Spleen (tissue), 11 donors: ENCODE measurements at regions not wholly inside any gene's neighbourhood (a gene's known extent, or its start where the extent isn't known, plus 50 kb on each side); places are given as distances from the start of the nearest gene placed in this dataset.

ENCODE experiments used
- DNase-seq: peaks from one replicate; pipeline ENCODE4 v3.0.0-alpha.2; 2020
- H3K27ac ChIP-seq, 8 donors: fragments of 200-600 bp; sonication (generic) in 7 of 8; 1 replicate in 4 of 8; 2 replicates in 4 of 8; pipeline versions ENCODE4 v1.5.0 to v1.8.0; 2016 to 2021; ENCODE audit warnings: inconsistent platforms in 4 of 8, mild to moderate bottlenecking in 4 of 8, moderate library complexity in 1 of 8
- H3K27me3 ChIP-seq, 7 donors: fragments of 200-600 bp; sonication (generic) in 6 of 7; replicated peaks in 1 of 7; 1 replicate in 4 of 7; 2 replicates in 3 of 7; pipeline versions ENCODE4 v1.5.0 to v1.8.0; 2016 to 2021; ENCODE audit warnings: inconsistent platforms in 3 of 7, mild to moderate bottlenecking in 1 of 7
- H3K36me3 ChIP-seq, 6 donors: fragments of 200-600 bp; sonication (generic) in 5 of 6; 1 replicate in 4 of 6; 2 replicates in 2 of 6; pipeline versions ENCODE4 v1.5.0 to v1.8.0; 2016 to 2021; ENCODE audit warnings: inconsistent platforms in 2 of 6
- H3K4me1 ChIP-seq, 6 donors: fragments of 200-600 bp; sonication (generic) in 5 of 6; 1 replicate in 3 of 6; 2 replicates in 3 of 6; pipeline versions ENCODE4 v1.5.0 to v1.8.0; 2016 to 2021; ENCODE audit warnings: inconsistent platforms in 3 of 6
- H3K4me3 ChIP-seq, 8 donors: fragments of 200-600 bp; sonication (generic) in 7 of 8; 1 replicate in 4 of 8; 2 replicates in 4 of 8; pipeline versions ENCODE4 v1.5.0 to v1.8.0; 2016 to 2021; ENCODE audit warnings: inconsistent platforms in 4 of 8, mild to moderate bottlenecking in 4 of 8, moderate library complexity in 2 of 8
- H3K9me3 ChIP-seq, 8 donors: fragments of 200-600 bp; sonication (generic) in 7 of 8; 1 replicate in 4 of 8; 2 replicates in 4 of 8; pipeline versions ENCODE4 v1.5.0 to v1.8.0; 2016 to 2021; ENCODE audit warnings: inconsistent platforms in 4 of 8
- POLR2A ChIP-seq, 3 donors: fragments of 450-650 bp; IDR thresholded peaks; one replicate each; pipeline ENCODE4 v1.5.1; 2017; ENCODE audit warnings: antibody characterized with exemption in 3 of 3, mild to moderate bottlenecking in 1 of 3
- POLR2AphosphoS5 ChIP-seq, 3 donors: sonication (generic); formaldehyde crosslinking; IDR thresholded peaks; one replicate each; pipeline ENCODE4 v1.5.1; 2017; ENCODE audit warnings: antibody characterized with exemption in 3 of 3
- WGBS, 5 donors: extraction: QIAGEN DNeasy Blood & Tissue Kit in 3 of 5; methylation state at CpG; one replicate each; pipeline versions ENCODE4 v1.1.5 to v1.1.7; 2013 to 2018; 5-methylcytosine and 5-hydroxymethylcytosine counted together
- intact Hi-C: fragments of 100-400 bp; cut with DNase I; formaldehyde crosslinking; loops from one replicate; pipeline ENCODE4 v1.15.0; 2023; ENCODE audit warnings: low total_unique reads
- TF ChIP-seq, protein P1 (sequence below), 11 experiments: fragments of 200-600 bp in 7 of 11; fragments of 450-650 bp in 4 of 11; sonication (generic) in 4 of 11; IDR thresholded peaks in 8 of 11; conservative IDR thresholded peaks in 3 of 11; 1 replicate in 7 of 11; 2 replicates in 4 of 11; pipeline versions ENCODE4 v1.4.0 to v1.8.0; 2016 to 2021; ENCODE audit warnings: antibody characterized with exemption in 11 of 11, inconsistent platforms in 4 of 11, mild to moderate bottlenecking in 1 of 11
- donor health status: healthy with polysubstance abuse.
- donor health status: DM: no; HTN: no; CAD: no; lungs with moderate emphysema.
- donor health status: DM: no; HTN: no; CAD: no.
- donor health status: Bipolar disorder and iron deficiency.
- donor health status: healthy.
- donor health status: DM: no; HTN: no; CAD: no.
- donor health status: DM: yes; HTN: yes; CAD: no.

DNA sequence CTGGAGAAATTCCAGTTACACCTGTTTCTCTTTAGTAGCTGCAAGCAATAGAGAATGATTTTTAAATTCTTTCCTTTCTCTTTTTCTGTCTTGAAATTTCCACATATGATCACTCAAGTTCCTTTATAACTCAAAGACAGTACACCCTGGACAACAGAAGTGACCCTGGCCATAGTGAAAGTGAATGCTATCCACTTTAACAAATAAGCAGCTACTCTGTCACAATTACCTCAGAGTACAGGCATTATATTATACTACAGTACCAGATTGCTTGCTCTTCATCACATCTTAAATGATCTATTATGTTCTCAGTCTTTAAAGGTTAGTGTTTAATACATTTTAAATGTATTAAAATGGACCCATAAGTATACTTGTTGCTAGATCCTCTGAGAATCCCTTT is 136.2 kb downstream of the KLF12 start:
- H3K27ac ChIP-seq, result no peak overlapping the region
- intact Hi-C loops, result no loop called here
- no peaks in the 10 kb centered on the region for H3K9me3 ChIP-seq
- no peak overlapping the region for H3K4me3 ChIP-seq
- TF ChIP-seq POLR2AphosphoS5 (IDR thresholded peaks at IDR 0.05) (no peak), POLR2A (IDR thresholded peaks at IDR 0.05) (no peak)
- TF ChIP-seq, protein P1, sequence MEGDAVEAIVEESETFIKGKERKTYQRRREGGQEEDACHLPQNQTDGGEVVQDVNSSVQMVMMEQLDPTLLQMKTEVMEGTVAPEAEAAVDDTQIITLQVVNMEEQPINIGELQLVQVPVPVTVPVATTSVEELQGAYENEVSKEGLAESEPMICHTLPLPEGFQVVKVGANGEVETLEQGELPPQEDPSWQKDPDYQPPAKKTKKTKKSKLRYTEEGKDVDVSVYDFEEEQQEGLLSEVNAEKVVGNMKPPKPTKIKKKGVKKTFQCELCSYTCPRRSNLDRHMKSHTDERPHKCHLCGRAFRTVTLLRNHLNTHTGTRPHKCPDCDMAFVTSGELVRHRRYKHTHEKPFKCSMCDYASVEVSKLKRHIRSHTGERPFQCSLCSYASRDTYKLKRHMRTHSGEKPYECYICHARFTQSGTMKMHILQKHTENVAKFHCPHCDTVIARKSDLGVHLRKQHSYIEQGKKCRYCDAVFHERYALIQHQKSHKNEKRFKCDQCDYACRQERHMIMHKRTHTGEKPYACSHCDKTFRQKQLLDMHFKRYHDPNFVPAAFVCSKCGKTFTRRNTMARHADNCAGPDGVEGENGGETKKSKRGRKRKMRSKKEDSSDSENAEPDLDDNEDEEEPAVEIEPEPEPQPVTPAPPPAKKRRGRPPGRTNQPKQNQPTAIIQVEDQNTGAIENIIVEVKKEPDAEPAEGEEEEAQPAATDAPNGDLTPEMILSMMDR (IDR thresholded peaks at IDR 0.05 in 8 of 11, conservative IDR thresholded peaks at IDR 0.05 in 3 of 11), result no peak
- peaks cover 0 to 10% (median 0%) of the 10 kb centered on the region in 6 donors for H3K36me3 ChIP-seq
- DNase-seq, result no peak
- peaks cover 0 to 19% (median 5%) of the 10 kb centered on the region in 6 donors for H3K4me1 ChIP-seq
- H3K27me3 ChIP-seq, result no peaks in the 10 kb centered on the region

DNA sequence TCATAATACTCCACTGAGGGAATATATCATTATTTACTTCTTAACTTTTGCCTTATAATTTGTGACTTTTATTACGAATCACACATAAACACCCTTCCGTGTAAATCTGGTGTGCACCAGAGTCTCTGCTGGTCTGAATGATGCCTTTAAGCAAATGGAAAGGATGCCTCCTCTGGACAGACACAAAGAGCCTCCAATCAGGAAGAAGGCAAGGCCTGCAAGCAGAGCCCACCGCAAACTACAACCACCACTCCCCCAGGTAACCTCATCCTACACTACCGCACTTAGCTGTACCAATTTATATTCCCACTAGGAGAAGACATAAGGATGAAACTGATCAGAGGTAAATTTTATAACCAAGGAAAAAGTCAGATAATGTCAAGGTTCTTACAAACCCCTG is 137.6 kb downstream of the KLF12 start:
- intact Hi-C loops, result no loop called here
- DNase-seq, result no peak
- Histone ChIP-seq H3K36me3 (peaks cover 0 to 20% (median 0%) of the 10 kb centered on the region in 6 donors), H3K4me3 (no peak overlapping the region), H3K27ac (no peak overlapping the region), H3K9me3 (no peaks in the 10 kb centered on the region), H3K27me3 (no peaks in the 10 kb centered on the region), H3K4me1 (peaks cover 0 to 28% (median 6%) of the 10 kb centered on the region in 6 donors)
- WGBS, 5 donors, result 95 to 99% (median 97%) methylated on average over 4 of the region's 4 CpGs
- TF ChIP-seq, protein P1 (IDR thresholded peaks at IDR 0.05 in 8 of 11, conservative IDR thresholded peaks at IDR 0.05 in 3 of 11), result no peak
- no peak for TF ChIP-seq POLR2A (IDR thresholded peaks at IDR 0.05)
- TF ChIP-seq POLR2AphosphoS5 (IDR thresholded peaks at IDR 0.05), result no peak

DNA sequence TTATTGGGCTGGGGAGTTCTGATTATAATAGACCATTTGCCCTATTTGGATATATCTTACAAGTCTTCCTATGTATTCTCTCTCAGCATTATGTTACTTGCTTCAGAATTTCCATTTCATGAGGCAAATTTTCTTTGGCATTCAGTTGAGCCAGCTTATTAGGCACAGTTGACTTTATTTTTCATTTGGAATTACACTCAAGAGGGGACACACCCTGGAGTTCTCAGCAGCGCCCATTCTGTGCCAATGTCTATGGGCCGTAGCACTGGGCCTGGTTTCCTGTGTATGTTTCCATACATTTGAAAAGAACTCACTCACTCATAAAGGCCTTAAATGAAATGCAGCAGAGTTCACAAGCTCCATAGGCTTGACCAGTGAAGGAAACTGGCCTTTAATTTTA is 138.5 kb downstream of the KLF12 start:
- no peaks in the 10 kb centered on the region for H3K27me3 ChIP-seq
- no peak overlapping the region for H3K4me3 ChIP-seq
- no peak for TF ChIP-seq POLR2A (IDR thresholded peaks at IDR 0.05)
- TF ChIP-seq, protein P1 (IDR thresholded peaks at IDR 0.05 in 8 of 11, conservative IDR thresholded peaks at IDR 0.05 in 3 of 11), result no peak
- no peak for TF ChIP-seq POLR2AphosphoS5 (IDR thresholded peaks at IDR 0.05)
- DNase-seq, result no peak
- no peaks in the 10 kb centered on the region for H3K9me3 ChIP-seq
- H3K4me1 ChIP-seq, result peaks cover 0 to 37% (median 9%) of the 10 kb centered on the region in 6 donors
- peaks cover 0 to 20% (median 0%) of the 10 kb centered on the region in 6 donors for H3K36me3 ChIP-seq
- WGBS, 5 donors, result 89 to 94% (median 91%) methylated on average over 2 of the region's 2 CpGs
- intact Hi-C loops, result no loop called here
- no peak overlapping the region for H3K27ac ChIP-seq

DNA sequence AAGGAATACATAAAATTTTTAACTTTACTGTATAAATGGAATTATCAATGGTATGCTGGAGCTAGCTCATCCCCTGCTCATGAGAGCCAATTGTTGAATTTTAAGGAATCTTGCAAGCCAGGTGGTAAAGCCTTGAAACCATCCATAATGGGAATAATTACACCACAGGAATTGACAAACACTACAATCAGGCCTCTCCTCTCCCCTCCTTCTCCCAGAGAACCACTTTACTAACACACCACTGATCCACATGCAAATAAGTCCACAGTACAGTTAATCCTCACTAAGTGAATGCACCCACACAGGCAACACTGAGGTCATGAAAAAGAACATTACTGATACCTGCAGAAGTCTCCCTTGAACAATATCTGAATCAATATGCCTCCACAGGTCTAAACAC is 140.5 kb downstream of the KLF12 start:
- Histone ChIP-seq H3K4me1 (peaks cover 0 to 49% (median 6%) of the 10 kb centered on the region in 6 donors), H3K9me3 (no peaks in the 10 kb centered on the region), H3K27me3 (no peaks in the 10 kb centered on the region), H3K4me3 (no peak overlapping the region), H3K36me3 (peaks cover 0 to 20% (median 0%) of the 10 kb centered on the region in 6 donors), H3K27ac (no peak overlapping the region)
- intact Hi-C loops, result no loop called here
- DNase-seq, result no peak
- TF ChIP-seq, protein P1 (IDR thresholded peaks at IDR 0.05 in 8 of 11, conservative IDR thresholded peaks at IDR 0.05 in 3 of 11), result no peak
- TF ChIP-seq POLR2AphosphoS5 (IDR thresholded peaks at IDR 0.05), result no peak
